Stimulated activated effector memory CD8-positive, alpha-beta T cell treated with anti-CD3 and anti-CD28 coated beads, Interleukin-12 subunit alpha, Interleukin-12 subunit beta, amount 100 ng/mL, for 72 hours (primary cell): ENCODE measurements at regions not wholly inside any gene's neighbourhood (a gene's known extent, or its start where the extent isn't known, plus 50 kb on each side); places are given as distances from the start of the nearest gene placed in this dataset.

Source experiments
- ATAC-seq: fragments of 150-1000 bp; cut with Tn5 transposase; 2 replicates; pipeline ENCODE4 v1.10.0; 2021
- DNase-seq, 2 donors: peaks; one replicate each; pipeline ENCODE4 v3.0.0; 2021 to 2022; ENCODE audit warnings: low spot score in 2 of 2
- H3K27ac Mint-ChIP-seq: one replicate; pipeline ENCODE4 v1.8.0; 2022; ENCODE audit warnings: mild to moderate bottlenecking, mixed read lengths
- H3K36me3 Mint-ChIP-seq: one replicate; pipeline ENCODE4 v1.8.0; 2022; ENCODE audit warnings: mild to moderate bottlenecking, mixed read lengths
- H3K4me1 Mint-ChIP-seq: one replicate; pipeline ENCODE4 v1.8.0; 2022; ENCODE audit warnings: mixed read lengths
- H3K4me3 Mint-ChIP-seq: one replicate; pipeline ENCODE4 v1.8.0; 2022; ENCODE audit warnings: mild to moderate bottlenecking, mixed read lengths
- H3K9me3 Mint-ChIP-seq: one replicate; pipeline ENCODE4 v1.8.0; 2022; ENCODE audit warnings: mixed read lengths

GRCh38 chrX:2587146-2587545 lies 86.4 kb upstream of the DHRSX start:
- DNase-seq (no peak), ATAC-seq (no peak)
- H3K4me1 Mint-ChIP-seq, result peaks cover 8% of the 10 kb centered on the region
- H3K4me3 Mint-ChIP-seq, result no peak overlapping the region
- H3K9me3 Mint-ChIP-seq, result no peaks in the 10 kb centered on the region
- H3K27ac Mint-ChIP-seq, result no peak overlapping the region
- H3K36me3 Mint-ChIP-seq, result no peaks in the 10 kb centered on the region

DNA sequence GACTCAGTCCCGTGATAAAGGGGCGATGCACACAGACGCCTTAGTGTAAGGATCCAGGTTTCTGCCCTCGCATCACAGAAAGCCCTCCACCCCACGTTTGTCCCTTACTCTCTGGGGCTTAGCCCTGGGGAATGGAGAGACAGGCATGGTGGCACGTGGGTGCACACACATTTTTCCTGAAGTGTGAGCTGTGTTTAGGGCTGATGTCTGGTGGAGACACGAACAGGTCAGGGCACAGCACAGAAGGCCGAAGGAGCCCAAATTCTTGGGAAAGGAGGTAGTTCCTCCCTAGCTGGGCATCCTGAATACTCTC lies 84.3 kb upstream of the DHRSX start:
- H3K27ac Mint-ChIP-seq, result no peak overlapping the region
- DNase-seq, result no peak
- no peaks in the 10 kb centered on the region for H3K36me3 Mint-ChIP-seq
- no peaks in the 10 kb centered on the region for H3K9me3 Mint-ChIP-seq
- no peak for ATAC-seq
- peaks cover 6% of the 10 kb centered on the region for H3K4me1 Mint-ChIP-seq
- H3K4me3 Mint-ChIP-seq, result peak overlapping the region; percentile 38

DNA sequence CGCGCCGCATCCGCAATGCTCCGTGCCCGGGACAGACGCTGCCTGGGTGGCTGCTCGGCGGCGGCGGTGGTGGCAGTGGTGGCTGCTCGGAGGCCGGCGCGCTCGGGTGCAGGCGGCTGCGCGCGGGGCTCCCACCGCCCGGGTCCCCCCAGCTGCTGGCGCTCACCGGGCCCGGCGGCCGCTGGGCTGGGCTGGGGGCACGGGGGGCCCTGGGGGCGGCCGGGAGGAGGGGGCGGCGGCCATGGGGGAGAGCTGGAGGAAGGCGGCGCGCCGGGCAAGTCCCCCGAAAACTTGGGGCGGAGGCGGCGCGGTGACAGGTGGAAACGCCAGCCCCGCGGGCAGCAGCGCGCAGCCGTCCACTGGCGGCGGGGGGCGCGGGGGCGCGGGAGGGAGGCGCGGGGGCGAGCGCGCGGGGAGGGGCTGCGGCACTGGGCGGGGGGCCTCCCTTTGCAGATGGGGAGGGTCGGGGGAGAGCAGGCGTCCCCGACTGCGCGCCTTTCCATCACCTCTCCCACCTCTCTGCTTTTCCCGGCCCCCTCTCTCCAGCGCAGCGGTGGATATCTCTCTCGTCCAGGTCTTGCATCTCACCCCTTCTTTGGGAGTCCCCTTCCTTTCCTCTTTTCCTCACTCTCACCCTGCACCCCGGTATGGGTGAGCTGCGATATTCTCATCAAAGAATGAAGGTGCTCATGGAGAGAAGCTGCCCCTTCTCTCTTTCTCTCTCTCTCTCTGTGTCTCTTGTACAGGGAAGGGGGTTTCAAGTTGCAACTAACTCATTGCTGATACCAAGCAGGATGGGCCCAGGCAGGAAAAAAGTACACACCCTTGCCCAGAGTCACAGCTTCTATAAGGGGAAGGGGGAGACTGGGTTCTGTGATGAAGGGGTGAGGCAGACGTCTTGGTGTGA lies 83.7 kb upstream of the DHRSX start:
- Mint-ChIP-seq H3K36me3 (no peaks in the 10 kb centered on the region), H3K27ac (no peak overlapping the region), H3K4me3 (peak overlapping the region; percentile 38), H3K4me1 (peaks cover 6% of the 10 kb centered on the region), H3K9me3 (no peaks in the 10 kb centered on the region)
- DNase-seq (no peak), ATAC-seq (no peak)

GRCh38 chrX:2583194-2584162 lies 82.7 kb upstream of the DHRSX start:
- no peaks in the 10 kb centered on the region for H3K36me3 Mint-ChIP-seq
- DNase-seq (no peak), ATAC-seq (no peak)
- H3K4me1 Mint-ChIP-seq, result peaks cover 6% of the 10 kb centered on the region
- no peaks in the 10 kb centered on the region for H3K9me3 Mint-ChIP-seq
- no peak overlapping the region for H3K4me3 Mint-ChIP-seq
- no peak overlapping the region for H3K27ac Mint-ChIP-seq

GRCh38 chrX:2582667-2583066 lies 81.9 kb upstream of the DHRSX start:
- Mint-ChIP-seq H3K27ac (no peak overlapping the region), H3K4me1 (peaks cover 6% of the 10 kb centered on the region), H3K4me3 (no peak overlapping the region), H3K9me3 (no peaks in the 10 kb centered on the region), H3K36me3 (no peaks in the 10 kb centered on the region)
- DNase-seq (no peak), ATAC-seq (no peak)

DNA sequence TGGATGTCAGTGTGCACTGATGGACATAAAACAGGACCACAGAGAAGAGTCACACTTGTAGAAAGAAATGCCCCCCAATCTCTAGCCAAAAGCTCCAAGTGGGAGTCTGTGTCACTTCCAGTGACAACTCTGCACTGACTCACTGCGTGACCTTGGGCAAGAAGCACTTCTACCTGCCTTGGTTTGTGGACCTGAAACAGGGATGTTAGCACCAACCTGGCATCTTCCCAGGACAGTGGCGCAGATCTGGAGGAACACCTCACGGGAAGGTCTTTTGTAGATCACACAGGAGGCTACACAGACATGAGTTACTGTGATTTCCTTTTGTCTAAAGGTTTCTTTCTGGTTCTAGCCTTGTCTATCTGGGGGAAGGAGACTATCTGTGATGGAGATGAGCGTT lies 80.5 kb upstream of the DHRSX start:
- H3K4me1 Mint-ChIP-seq, result peaks cover 6% of the 10 kb centered on the region
- no peak overlapping the region for H3K4me3 Mint-ChIP-seq
- no peak overlapping the region for H3K27ac Mint-ChIP-seq
- H3K36me3 Mint-ChIP-seq, result no peaks in the 10 kb centered on the region
- no peaks in the 10 kb centered on the region for H3K9me3 Mint-ChIP-seq
- no peak for DNase-seq
- no peak for ATAC-seq

DNA sequence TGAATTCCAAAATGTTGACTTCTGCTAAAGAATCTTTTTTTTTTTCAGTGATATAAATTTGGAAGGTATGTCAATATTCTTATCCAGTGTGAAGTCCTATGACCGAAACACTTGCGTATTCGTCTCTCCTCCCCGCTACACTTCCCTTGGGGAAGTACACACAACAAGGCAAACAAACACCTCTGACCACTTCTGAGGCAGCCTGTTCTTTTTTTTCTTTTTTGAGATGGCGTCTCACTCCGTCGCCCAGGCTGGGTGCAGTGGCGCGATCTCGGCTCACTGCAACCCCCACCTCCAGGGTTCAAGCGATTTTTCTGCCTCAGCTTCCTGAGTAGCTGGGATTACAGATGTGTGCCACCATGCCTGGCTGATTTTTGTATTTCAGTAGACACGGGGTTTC lies 78.1 kb upstream of the DHRSX start:
- ATAC-seq, result no peak
- no peaks in the 10 kb centered on the region for H3K9me3 Mint-ChIP-seq
- no peaks in the 10 kb centered on the region for H3K4me1 Mint-ChIP-seq
- H3K4me3 Mint-ChIP-seq, result no peak overlapping the region
- no peaks in the 10 kb centered on the region for H3K36me3 Mint-ChIP-seq
- DNase-seq, result no peak
- H3K27ac Mint-ChIP-seq, result no peak overlapping the region

GRCh38 chrX:2577844-2578466 lies 77.2 kb upstream of the DHRSX start:
- no peak overlapping the region for H3K27ac Mint-ChIP-seq
- H3K36me3 Mint-ChIP-seq, result no peaks in the 10 kb centered on the region
- DNase-seq, result no peak
- H3K4me1 Mint-ChIP-seq, result no peaks in the 10 kb centered on the region
- no peak overlapping the region for H3K4me3 Mint-ChIP-seq
- H3K9me3 Mint-ChIP-seq, result no peaks in the 10 kb centered on the region
- ATAC-seq, result peak; percentile 43

DNA sequence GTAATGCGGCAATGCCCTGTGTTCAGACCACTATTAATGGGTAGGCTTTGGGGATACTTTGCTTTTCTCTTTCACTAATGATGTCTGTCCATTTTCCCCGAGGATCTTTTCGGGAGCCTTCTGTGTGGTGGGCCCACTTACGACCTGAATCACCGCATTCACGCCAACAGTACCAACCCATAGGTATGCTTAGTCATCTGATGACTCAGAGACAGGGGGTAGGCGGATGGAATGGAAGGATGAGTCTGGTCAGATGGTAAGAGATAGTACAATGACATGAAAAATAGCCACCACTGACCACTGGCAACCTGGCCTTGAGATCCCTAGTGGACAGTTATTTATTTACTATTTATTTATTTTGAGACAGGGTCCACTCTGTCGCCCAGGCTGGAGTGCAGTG lies 76.0 kb upstream of the DHRSX start:
- ATAC-seq (no peak), DNase-seq (no peak)
- H3K36me3 Mint-ChIP-seq, result no peaks in the 10 kb centered on the region
- H3K9me3 Mint-ChIP-seq, result no peaks in the 10 kb centered on the region
- no peak overlapping the region for H3K27ac Mint-ChIP-seq
- no peaks in the 10 kb centered on the region for H3K4me1 Mint-ChIP-seq
- H3K4me3 Mint-ChIP-seq, result no peak overlapping the region

DNA sequence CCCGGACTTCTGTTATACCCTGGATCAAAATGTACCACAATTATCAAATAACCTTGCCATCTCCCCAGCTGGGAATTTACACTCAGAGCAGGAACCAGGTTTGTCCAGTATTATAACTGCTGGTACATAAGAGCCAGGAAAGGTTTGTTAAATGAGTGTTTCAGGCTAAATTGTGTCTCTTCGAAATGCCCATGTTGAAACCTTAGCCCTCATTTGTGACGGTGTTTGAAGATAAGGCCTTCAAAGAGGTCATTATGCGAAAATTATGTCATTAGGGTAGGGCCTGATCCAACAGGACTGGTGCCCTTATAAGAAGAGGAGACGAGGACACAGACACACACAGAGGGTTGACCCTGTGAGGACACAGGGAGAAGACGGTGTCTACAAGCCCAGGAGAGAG lies 73.5 kb upstream of the DHRSX start:
- DNase-seq (no peak), ATAC-seq (no peak)
- no peaks in the 10 kb centered on the region for H3K9me3 Mint-ChIP-seq
- no peak overlapping the region for H3K27ac Mint-ChIP-seq
- no peak overlapping the region for H3K4me3 Mint-ChIP-seq
- H3K4me1 Mint-ChIP-seq, result no peaks in the 10 kb centered on the region
- H3K36me3 Mint-ChIP-seq, result no peaks in the 10 kb centered on the region

GRCh38 chrX:2572740-2573139 lies 72.0 kb upstream of the DHRSX start:
- DNase-seq, result no peak
- ATAC-seq, result no peak
- H3K27ac Mint-ChIP-seq, result no peak overlapping the region
- no peak overlapping the region for H3K4me3 Mint-ChIP-seq
- H3K4me1 Mint-ChIP-seq, result no peaks in the 10 kb centered on the region
- H3K9me3 Mint-ChIP-seq, result no peaks in the 10 kb centered on the region
- no peaks in the 10 kb centered on the region for H3K36me3 Mint-ChIP-seq

GRCh38 chrX:2568125-2568524 lies 67.3 kb upstream of the DHRSX start:
- Mint-ChIP-seq H3K36me3 (no peaks in the 10 kb centered on the region), H3K27ac (no peak overlapping the region), H3K4me3 (no peak overlapping the region), H3K9me3 (no peaks in the 10 kb centered on the region), H3K4me1 (no peaks in the 10 kb centered on the region)
- ATAC-seq (no peak), DNase-seq (no peak)

- ATAC-seq (no peak), DNase-seq (no peak)
- Mint-ChIP-seq H3K4me3 (no peak overlapping the region), H3K27ac (no peak overlapping the region), H3K36me3 (no peaks in the 10 kb centered on the region), H3K4me1 (no peaks in the 10 kb centered on the region), H3K9me3 (no peaks in the 10 kb centered on the region)
Measured at GRCh38 chrX:2566055-2566454, 65.3 kb upstream of the DHRSX start.

DNA sequence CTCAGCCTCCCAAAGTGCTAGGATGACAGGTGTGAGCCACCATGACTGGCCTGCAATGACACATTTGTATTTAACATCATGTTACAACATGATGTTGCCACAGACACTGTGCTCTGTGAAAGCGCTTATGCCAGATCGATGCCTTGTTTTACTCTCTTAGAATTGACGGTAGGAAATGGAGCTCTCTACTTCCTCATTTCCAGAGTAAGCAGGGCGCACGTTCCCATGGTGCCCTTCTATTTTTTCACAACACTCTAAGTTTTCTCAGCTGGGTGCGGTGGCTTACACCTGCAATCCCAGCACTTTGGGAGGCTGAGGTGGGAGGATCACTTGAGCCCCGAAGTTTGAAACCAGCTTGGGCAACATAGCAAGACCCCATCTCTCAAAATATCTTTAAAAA lies 60.7 kb upstream of the DHRSX start:
- Mint-ChIP-seq H3K36me3 (no peaks in the 10 kb centered on the region), H3K4me3 (no peak overlapping the region), H3K27ac (no peak overlapping the region), H3K4me1 (no peaks in the 10 kb centered on the region), H3K9me3 (no peaks in the 10 kb centered on the region)
- DNase-seq (no peak), ATAC-seq (no peak)

DNA sequence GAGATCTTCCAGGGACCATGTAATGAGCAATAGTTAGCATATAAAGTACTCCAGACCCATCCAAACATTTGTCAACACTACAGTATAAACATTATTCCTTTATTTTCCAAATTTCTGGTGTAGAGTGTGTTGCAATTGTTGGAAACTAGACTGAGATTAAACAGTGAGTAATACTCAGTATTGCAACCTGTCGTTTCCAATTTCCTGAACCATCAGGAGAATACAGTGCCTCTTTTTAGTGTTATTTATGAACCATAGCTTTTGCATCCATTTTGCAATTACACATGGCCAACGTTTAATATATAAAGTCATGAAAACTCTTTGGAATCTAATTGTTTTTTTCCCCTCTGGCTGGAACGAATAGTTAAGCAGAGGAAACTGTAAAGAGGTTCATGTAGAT lies 58.3 kb upstream of the DHRSX start:
- no peak overlapping the region for H3K4me3 Mint-ChIP-seq

More for the DNA sequence above, 58.3 kb upstream of the DHRSX start:
- no peak for ATAC-seq
- Mint-ChIP-seq H3K9me3 (no peaks in the 10 kb centered on the region), H3K27ac (no peak overlapping the region), H3K4me1 (no peaks in the 10 kb centered on the region), H3K36me3 (no peaks in the 10 kb centered on the region)
- DNase-seq, result no peak
